Heart left ventricle (tissue), 16 donors: ENCODE measurements at regions not wholly inside any gene's neighbourhood (a gene's known extent, or its start where the extent isn't known, plus 50 kb on each side); places are given as distances from the start of the nearest gene placed in this dataset.
A peak's percentile ranks its signal among the peaks of the same experiment; 100 is the strongest.

Experiments used
- ATAC-seq, 4 donors: fragments of 200-7000 bp; cut with Tn5 transposase; one replicate each; pipeline ENCODE4 v1.9.1; 2020 to 2022; ENCODE audit warnings: moderate library complexity in 4 of 4, mild to moderate bottlenecking in 3 of 4, moderate number of reproducible peaks in 1 of 4
- DNase-seq, 5 donors: peaks; one replicate each; pipeline ENCODE4 v3.0.0-alpha.2; 2020
- H3K27ac ChIP-seq, 12 donors: fragments of 200-600 bp; sonication (generic) in 4 of 12; one replicate each; pipeline versions ENCODE4 v1.5.0 to v1.8.0; 2016 to 2022; ENCODE audit warnings: mild to moderate bottlenecking in 2 of 12
- H3K27me3 ChIP-seq, 9 donors: fragments of 200-600 bp; sonication (generic) in 2 of 9; one replicate each; pipeline versions ENCODE4 v1.5.1 to v1.8.0; 2016 to 2022; ENCODE audit warnings: mild to moderate bottlenecking in 3 of 9
- H3K36me3 ChIP-seq, 9 donors: fragments of 200-600 bp; sonication (generic) in 2 of 9; one replicate each; pipeline versions ENCODE4 v1.5.0 to v1.8.0; 2018 to 2022; ENCODE audit warnings: mild to moderate bottlenecking in 2 of 9
- H3K4me1 ChIP-seq, 12 donors: fragments of 200-600 bp; sonication (generic) in 4 of 12; one replicate each; pipeline versions ENCODE4 v1.5.0 to v1.8.0; 2016 to 2022; ENCODE audit warnings: mild to moderate bottlenecking in 3 of 12
- H3K4me3 ChIP-seq, 12 donors: fragments of 200-600 bp; sonication (generic) in 4 of 12; one replicate each; pipeline versions ENCODE4 v1.5.0 to v1.8.0; 2017 to 2022; ENCODE audit warnings: mild to moderate bottlenecking in 9 of 12, moderate library complexity in 4 of 12
- H3K9me3 ChIP-seq, 12 donors: fragments of 200-600 bp; sonication (generic) in 4 of 12; one replicate each; pipeline versions ENCODE4 v1.5.0 to v1.8.0; 2016 to 2022; ENCODE audit warnings: mild to moderate bottlenecking in 1 of 12
- CTCF ChIP-seq, 12 donors: fragments of 200-600 bp; sonication (generic) in 4 of 12; IDR thresholded peaks; one replicate each; pipeline versions ENCODE4 v1.5.0 to v1.8.0; 2018 to 2022; ENCODE audit warnings: antibody characterized with exemption in 12 of 12, mild to moderate bottlenecking in 5 of 12
- POLR2A ChIP-seq, 2 donors: fragments of 450-650 bp; IDR thresholded peaks; one replicate each; pipeline ENCODE4 v1.6.1; 2017; ENCODE audit warnings: antibody characterized with exemption in 2 of 2, mild to moderate bottlenecking in 2 of 2, moderate library complexity in 2 of 2
- WGBS, 4 donors: extraction: QIAGEN DNeasy Blood & Tissue Kit in 2 of 4; methylation state at CpG; one replicate each; pipeline versions ENCODE4 v1.1.5 to v1.1.7; 2013 to 2018; 5-methylcytosine and 5-hydroxymethylcytosine counted together
- intact Hi-C, 10 donors: fragments of 100-400 bp; cut with DNase I; formaldehyde crosslinking; loops; one replicate each; pipeline versions ENCODE4 v1.11.1 to v1.14.2; 2022
- donor health status: ischemic (EF 13 %, LVEDD 7.1; RV severe dilation, severe dysfunction).
- donor health status: healthy with polysubstance abuse.
- donor health status: DM: no; HTN: yes; CAD: no.
- donor health status: DM: no; HTN: no; CAD: no.
- donor health status: ischemic (EF 25% LVEDD 6.9; RV normal size, moderate dysfunction).
- donor health status: ischemic (EF 25% LVEDD 5.7; RV mildly dilated, moderate dysfunction).
- donor health status: healthy.
- donor health status: DM: yes; HTN: yes; CAD: no.
- donor health status: ischemic (EF 35%, LVEDD 5.7; RV mildly dilated, moderate dysfunction).
- donor health status: nonischemic (EF 11% LVEDD 7.7; RV severe dilation, severe dysfunction).
- donor health status: DM: yes; HTN: yes; CAD: no.
- donor health status: PGD.
- donor health status: ischemic (EF 29% LVEDD 5.4; RV normal size, mild dysfunction).
- donor health status: nonischemic (EF 23%, LVEDD 6.1; RV moderate dilation, normal function).

DNA sequence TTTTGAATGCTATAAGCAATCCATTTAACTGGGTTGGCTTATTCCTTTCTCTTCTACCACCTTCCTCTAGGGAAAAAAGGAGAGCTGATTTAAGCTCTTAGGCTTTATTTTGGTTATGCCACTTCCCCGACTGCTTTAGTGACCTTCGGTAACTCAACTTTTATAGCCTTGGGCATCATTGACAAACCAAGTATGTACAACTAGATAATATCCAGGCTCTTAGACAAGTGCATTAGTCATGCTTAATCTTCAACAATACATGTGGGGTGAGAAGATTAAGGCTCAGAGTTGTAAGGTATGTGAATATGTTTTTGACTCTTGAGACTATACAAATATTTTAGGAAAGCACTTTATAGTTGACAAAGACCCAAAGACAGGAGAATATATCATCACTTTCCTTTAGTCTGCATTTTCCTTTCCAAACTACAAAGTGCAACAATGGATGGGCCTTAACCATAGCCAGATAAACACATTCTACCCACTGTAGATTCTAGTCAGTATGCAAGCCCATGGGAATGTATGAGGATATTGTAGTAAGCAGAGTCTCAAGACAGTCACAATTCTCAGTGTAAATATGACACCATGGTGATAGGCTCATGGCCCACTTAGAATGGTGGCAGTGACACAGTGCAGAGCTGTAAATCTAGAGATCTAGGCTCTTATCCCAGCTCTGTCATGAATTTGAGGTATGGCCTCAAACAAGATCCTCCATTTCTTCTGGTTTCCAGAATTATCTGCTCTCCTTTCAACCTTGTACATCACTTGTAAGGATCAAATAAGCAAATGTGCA lies 1117.3 kb downstream of the SORCS3 start:
- no peak overlapping the region for H3K4me3 ChIP-seq
- H3K4me1 ChIP-seq = peaks cover 0 to 17% (median 1%) of the 10 kb centered on the region in 12 donors
- ATAC-seq (peak in 3 of 4 donors; percentile 57 to 82 (median 79)), DNase-seq (peak in 1 of 5 donors; percentile 20)
- TF ChIP-seq CTCF (IDR thresholded peaks at IDR 0.05) (no peak), POLR2A (IDR thresholded peaks at IDR 0.05) (no peak)
- H3K9me3 ChIP-seq = no peaks in the 10 kb centered on the region
- 45 to 48% (median 47%) methylated on average over 2 of the region's 2 CpGs for WGBS, 4 donors
- intact Hi-C loops = no loop called here
- H3K27me3 ChIP-seq = no peaks in the 10 kb centered on the region
- H3K27ac ChIP-seq = peak overlapping the region in 3 of 12 donors; percentile 11 to 40 (median 30)
- no peaks in the 10 kb centered on the region for H3K36me3 ChIP-seq

- TF ChIP-seq POLR2A (IDR thresholded peaks at IDR 0.05) (no peak), CTCF (IDR thresholded peaks at IDR 0.05) (no peak)
- no peaks in the 10 kb centered on the region for H3K36me3 ChIP-seq
Measured at GRCh38 chr10:105757302-105757701, 1116.2 kb downstream of the SORCS3 start.

DNA sequence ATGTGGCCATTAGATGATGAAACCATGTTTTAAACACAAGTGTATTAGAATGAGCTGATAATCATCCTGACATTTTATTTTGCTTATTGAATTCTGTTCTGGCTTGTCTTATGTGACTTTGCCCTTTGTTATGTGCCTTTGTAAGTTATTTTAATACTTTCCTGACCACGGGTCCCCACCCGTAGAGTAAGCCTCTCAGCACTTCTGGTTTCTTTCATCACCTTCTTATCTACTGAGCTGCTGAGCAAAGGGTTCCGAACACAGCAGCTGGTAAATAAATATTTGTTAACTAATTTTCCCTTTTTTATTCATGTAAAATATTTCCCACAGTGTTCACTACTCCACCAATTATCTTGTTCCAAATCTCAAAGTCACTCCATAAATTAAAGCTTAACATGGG lies 1115.3 kb downstream of the SORCS3 start:
- no peak overlapping the region for H3K27ac ChIP-seq
- no peak overlapping the region for H3K4me3 ChIP-seq
- no peaks in the 10 kb centered on the region for H3K9me3 ChIP-seq
- DNase-seq = no peak
- H3K27me3 ChIP-seq = no peaks in the 10 kb centered on the region
- peak in 3 of 4 donors; percentile 51 to 66 (median 61) for ATAC-seq
- 7 to 19% (median 12%) methylated on average over 3 of the region's 3 CpGs for WGBS, 4 donors
- peaks cover 0 to 17% (median 1%) of the 10 kb centered on the region in 12 donors for H3K4me1 ChIP-seq
- no peaks in the 10 kb centered on the region for H3K36me3 ChIP-seq
- intact Hi-C loops = no loop called here
- TF ChIP-seq CTCF (IDR thresholded peaks at IDR 0.05) (no peak), POLR2A (IDR thresholded peaks at IDR 0.05) (no peak)

More at GRCh38 chr10:105757302-105757701, 1116.2 kb downstream of the SORCS3 start:
- H3K27me3 ChIP-seq = no peaks in the 10 kb centered on the region
- no peak for DNase-seq
- H3K4me1 ChIP-seq = peaks cover 0 to 17% (median 1%) of the 10 kb centered on the region in 12 donors
- no peak overlapping the region for H3K4me3 ChIP-seq
- no peaks in the 10 kb centered on the region for H3K9me3 ChIP-seq
- no peak for ATAC-seq
- no peak overlapping the region for H3K27ac ChIP-seq
- intact Hi-C loops = no loop called here
- WGBS, 4 donors = 26 to 40% (median 38%) methylated on average over 4 of the region's 4 CpGs

DNA sequence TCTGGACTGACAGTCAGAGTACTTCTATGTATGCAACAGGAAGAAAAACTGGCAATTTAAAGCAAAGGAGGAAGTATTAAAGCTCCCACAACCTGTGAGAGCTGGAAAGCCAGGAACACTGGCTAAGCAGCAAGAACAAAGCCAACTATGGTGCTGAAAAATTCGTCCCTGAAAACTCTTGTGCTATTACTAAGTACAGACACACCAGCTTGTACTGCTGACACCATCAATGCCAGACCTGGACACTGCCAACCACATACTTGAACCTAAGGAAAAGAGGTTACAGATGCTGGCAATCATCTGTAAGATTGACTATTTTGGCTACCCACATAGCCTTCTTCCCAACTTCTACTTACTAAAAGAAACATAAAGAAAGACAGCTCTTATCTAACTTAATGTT lies 1110.6 kb downstream of the SORCS3 start:
- intact Hi-C loops = no loop called here
- no peaks in the 10 kb centered on the region for H3K27me3 ChIP-seq
- H3K27ac ChIP-seq = no peak overlapping the region
- TF ChIP-seq CTCF (IDR thresholded peaks at IDR 0.05) (no peak), POLR2A (IDR thresholded peaks at IDR 0.05) (no peak)
- ATAC-seq (peak in 1 of 4 donors; percentile 31), DNase-seq (no peak)
- 17 to 27% (median 20%) methylated on average over 1 of the region's 1 CpG for WGBS, 4 donors
- no peaks in the 10 kb centered on the region for H3K36me3 ChIP-seq
- H3K4me1 ChIP-seq = peaks cover 0 to 8% (median under 1%) of the 10 kb centered on the region in 12 donors
- H3K4me3 ChIP-seq = no peak overlapping the region
- H3K9me3 ChIP-seq = no peaks in the 10 kb centered on the region
